Activated T-helper 1 cell treated with anti-CD3 and anti-CD28 coated beads, Interleukin-2, amount 50 U/mL, for 16 hours (primary cell): ENCODE measurements at regions not wholly inside any gene's neighbourhood (a gene's known extent, or its start where the extent isn't known, plus 50 kb on each side); places are given as distances from the start of the nearest gene placed in this dataset.
"Not testable (repeated sequence)": the region's sequence is repeated elsewhere in the genome, so short reads cannot be mapped to it uniquely, and the experiment has no call there.

Experiments used
- DNase-seq, 2 donors: peaks; one replicate each; pipeline ENCODE4 v3.0.0-alpha.2; 2020; ENCODE audit warnings: low read depth in 1 of 2, low spot score in 1 of 2

DNA sequence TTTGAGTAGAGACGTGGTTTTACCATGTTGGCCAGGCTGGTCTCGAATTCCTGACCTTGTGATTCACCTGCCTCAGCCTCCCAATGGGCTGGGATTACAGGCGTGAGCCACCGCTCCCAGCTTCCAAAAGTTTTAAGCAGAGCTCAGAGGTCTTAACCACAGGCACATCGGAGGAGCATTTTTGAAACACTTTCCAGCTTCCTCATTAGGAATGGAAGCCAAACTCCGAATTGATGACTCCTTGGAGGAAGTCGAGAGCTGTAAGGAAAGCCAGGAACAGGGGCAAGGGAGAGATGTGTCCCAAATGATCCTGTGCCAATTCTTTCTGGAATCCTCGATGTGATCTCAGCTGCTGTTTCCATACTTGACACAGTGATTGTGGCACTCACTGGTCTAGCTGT lies 56.2 kb upstream of the CCZ1B start:
- not testable (repeated sequence) for DNase-seq

DNA sequence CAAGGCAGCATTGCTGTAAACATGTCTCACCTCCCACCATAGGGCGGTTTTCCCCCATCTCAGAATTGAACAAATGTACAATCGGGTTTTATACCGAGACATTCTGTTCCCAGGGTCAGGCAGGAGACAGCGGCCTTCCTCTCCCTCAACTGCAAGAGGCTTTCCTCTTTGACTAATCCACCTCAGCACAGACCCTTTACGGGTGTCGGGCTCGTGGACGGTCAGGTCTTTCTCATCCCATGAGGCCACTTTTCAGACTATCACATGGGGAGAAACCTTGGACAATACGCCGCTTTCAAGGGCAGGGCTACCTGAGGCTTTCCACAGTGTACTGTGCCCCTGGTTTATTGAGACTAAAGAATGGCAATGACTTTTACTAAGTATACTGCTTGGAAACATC lies 57.7 kb upstream of the CCZ1B start:
- DNase-seq: not testable (repeated sequence)

DNA sequence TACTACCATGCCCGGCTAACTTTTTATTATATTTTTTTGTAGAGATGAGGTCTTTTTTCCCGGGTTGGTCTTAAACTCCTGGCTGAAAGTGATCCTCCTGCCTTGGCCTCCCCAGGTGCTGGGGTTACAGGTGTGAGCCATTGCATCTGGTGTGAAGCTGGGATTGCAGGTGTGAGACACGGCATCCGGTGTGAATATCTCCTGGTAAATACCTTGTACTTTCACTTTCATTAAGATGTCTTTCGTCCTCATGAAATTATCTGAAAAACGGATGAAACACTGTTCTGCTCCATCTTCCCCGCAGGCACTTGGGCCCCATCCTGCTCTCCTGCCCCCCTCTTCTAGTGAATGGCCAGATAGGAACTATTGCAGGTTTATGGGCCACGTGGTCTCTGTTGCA lies 60.1 kb upstream of the CCZ1B start:
- no peak for DNase-seq

DNA sequence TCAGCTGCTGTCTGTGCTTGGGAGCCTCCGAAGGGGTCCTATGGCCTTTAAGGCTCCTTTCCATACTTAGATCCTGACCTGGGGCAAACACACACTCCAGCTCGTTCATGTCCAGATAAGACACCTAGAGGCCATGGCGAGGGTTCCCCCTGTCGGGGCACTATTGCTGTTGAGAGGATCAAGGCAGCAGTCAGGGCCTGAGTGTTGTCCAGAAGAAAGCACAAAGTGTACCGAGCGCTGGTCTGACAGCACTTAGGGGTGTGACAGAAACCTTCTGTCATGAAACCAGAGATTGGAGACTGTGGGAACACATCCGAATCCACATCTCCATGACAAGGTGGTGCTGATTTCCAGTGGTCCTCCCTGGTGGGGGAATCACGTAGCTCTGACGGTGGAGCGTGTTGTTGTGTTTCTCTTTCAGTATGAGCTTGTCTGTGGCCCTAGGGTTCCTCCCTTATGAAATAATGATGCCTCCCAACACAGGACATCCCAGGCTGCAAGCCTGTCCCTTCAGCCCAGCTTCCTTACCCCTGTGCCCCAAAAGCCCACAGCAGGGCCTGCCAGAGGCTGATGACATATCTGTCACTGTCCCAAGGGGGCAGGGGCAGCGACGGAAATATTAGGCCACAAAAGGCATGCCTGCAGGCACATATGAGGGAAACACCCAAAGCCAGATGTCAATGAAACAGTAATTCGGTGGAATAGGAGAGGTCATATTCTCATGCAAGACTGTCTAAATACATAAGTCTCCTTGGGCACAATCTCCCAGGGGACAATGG lies 62.4 kb upstream of the CCZ1B start:
- DNase-seq: not testable (repeated sequence)

DNA sequence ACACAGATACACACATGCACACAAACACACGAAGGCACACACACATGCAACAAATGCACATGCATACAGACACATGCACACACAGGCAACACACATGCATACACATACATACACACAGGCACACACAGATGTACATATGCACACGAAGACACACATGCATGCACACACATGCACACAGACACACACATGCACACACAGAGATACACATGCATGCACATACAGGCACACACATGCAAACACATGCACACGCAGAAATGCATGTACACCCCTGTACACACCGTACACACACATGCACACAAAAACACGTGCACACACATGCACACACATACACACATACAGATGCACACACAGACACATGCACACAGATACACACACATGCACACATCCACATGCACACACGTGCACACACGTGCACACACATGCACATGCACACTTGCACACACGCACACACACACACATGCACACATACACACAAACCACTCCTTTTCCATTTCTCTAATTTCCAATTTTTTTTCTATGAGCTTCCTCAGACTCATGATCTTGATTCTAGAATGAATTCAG lies 63.3 kb upstream of the CCZ1B start:
- no peak for DNase-seq

DNA sequence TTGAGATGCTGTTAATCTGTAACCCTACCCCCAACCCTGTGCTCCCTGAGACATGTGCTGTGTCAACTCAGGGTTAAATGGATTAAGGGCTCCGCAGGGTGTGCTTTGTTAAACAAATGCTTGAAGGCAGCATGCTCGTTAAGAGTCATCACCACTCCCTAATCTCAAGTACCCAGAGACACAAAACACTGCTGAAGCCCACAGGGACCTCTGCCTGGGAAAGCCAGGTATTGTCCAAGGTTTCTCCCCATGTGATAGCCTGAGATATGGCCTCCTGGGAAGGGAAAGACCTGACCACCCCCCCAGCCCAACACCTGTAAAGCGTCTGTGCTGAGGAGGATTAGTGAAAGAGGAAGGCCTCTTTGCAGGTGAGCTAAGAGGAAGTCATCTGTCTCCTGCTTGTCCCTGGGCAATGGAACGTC lies 76.0 kb upstream of the CCZ1B start:
- not testable (repeated sequence) for DNase-seq

DNA sequence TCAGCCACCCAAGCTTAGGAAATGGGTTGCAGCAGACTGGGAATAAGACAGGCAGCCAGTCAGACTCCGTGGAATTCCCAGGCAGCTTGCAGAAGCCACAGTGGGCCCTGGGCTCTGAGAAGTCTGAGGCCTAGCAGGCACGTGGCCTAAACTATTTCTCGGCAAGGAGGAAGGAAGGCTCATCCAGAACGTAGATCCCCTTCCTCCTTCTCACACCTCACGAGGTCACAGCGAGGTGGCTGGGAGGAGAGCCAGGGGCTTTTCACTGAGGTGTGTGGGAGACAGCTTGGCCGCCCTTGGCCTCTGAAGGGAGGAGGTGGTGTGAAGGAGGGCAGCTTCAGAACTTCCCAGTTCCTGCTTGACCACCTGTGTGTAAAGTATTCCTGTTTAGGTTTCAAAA lies 77.2 kb upstream of the CCZ1B start:
- not testable (repeated sequence) for DNase-seq

DNA sequence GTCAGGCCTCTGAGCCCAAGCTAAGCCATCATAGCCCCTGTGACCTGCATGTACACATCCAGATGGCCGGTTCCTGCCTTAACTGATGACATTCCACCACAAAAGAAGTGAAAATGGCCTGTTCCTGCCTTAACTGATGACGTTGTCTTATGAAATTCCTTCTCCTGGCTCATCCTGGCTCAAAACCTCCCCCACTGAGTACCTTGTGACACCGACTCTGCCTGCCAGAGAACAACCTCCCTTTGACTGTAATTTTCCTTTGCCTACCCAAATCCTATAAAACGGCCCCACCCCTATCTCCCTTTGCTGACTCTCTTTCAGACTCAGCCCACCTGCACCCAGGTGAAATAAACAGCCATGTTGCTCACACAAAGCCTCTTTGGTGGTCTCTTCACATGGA lies 77.7 kb upstream of the CCZ1B start:
- DNase-seq: not testable (repeated sequence)

DNA sequence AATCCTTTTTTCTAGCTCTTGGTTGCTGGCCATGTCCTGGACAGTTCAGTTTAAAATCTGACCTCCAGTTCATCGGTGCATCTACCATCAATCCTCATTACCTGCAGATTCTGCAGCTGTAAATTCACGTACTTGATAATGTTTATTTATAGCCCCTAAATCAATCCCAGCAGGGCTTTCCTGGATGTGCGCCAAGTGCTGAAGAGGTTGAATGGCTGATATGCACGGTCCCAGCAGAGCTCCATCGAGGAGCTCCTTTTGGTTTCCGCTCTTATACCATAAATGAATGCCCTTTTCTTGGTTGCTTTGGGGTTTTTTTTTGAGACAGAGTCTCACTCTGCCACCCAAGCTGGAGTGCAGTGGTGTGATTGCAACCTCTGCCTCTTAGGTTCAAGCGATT lies 91.2 kb upstream of the CCZ1B start:
- no peak for DNase-seq

DNA sequence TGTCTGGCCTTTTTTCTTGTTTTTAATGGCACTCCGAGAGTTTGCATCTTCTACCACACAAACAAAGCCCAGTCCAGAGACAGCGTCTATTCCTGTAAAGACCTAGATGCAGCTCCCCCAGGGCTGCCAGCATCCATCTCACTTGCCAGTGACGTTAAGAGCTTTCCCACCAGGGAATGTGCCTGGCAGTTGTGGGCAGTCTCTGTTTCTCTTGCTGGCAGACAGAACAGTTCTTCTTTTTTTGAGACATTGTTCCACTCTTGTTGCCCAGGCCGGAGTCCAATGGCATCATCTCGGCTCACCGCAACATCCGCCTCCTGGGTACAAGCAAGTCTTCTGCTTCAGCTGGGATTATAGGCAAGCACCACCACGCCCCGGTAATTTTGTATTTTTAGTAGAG lies 93.1 kb upstream of the CCZ1B start:
- DNase-seq: not testable (repeated sequence)

DNA sequence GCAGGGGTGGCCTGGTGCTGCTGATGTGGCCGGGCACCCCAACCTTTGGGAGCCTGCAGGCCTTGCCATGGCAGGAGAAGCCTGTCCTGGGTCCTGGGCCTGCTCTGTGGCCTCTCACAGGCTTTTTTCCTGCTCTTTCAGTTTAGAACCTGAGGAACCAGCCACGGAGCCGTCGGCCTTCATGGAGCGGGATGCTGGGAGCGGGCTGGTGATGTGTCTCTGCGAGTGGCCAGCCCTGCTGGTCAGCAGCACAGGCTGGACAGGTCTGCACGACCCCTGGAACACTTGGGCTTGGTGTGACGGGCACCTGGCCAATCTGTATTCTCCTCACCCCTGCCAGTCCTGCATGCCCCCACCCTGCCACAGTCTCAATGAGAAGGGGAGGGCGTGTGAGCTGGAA lies 98.4 kb upstream of the CCZ1B start:
- not testable (repeated sequence) for DNase-seq

DNA sequence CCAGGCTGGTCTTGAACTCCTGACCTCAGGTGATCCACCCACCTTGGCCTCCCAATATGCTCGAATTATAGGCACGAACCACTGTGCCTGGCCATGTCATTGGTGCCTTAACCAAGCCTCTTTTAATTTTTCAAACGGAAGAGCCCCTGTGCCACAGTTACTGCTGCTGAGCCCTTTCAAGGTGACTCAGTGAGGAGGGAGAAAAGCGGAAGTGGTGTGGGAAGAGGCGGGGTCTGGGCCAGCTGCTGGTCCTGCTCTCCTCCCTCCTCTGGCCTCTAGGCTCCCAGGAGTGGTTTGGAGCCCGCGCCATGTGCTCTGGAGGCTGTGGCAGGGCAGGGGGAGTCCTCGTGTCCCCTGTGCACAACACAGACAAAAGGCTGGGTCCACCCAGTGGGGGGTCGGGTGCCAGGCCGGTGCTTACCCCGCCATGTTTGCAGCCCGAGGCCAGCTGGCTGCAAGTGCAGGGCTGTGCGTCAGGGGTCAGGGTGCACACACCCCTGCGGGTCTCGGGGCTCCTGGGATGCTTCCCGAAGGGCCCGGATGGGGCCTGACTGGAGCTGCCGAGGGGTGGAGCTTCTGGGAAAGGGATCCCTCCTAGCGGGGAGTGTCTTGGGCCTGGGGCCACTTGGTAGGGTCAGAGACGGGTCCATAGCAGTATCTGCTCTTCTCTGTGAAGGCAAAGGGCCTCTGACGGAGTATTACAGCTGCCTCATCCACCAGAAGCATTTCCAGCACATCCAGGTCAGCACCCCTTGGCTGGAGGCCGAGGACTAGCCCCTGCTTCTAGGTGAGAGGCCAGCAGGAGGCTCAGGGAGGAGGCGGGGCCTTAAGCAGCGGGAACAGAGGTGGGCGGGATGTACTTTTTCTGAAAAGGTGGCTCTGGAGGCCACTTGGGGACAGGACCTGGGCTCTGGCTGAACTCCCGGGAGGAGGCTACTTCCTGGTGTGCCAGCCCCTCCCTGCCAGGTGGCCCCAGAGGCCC lies 100.4 kb upstream of the CCZ1B start:
- DNase-seq: not testable (repeated sequence)

DNA sequence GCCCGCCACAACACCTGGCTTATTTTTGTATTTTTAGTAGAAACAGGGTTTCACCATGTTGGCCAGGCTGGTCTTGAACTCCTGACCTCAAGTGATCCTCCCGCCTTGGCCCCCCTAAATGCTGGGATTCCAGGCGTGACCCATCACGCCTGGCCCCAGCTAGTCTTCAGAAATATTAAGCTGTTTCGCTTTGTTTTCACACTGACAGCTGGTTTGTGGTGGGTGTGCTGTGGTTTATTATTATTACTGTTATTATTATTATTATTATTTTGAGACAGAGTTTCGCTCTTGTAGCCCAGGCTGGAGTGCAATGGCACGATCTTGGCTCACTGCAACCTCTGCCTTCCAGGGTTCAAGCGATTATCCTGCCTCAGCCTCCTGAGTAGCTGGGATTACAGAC lies 101.6 kb upstream of the CCZ1B start:
- DNase-seq: not testable (repeated sequence)

DNA sequence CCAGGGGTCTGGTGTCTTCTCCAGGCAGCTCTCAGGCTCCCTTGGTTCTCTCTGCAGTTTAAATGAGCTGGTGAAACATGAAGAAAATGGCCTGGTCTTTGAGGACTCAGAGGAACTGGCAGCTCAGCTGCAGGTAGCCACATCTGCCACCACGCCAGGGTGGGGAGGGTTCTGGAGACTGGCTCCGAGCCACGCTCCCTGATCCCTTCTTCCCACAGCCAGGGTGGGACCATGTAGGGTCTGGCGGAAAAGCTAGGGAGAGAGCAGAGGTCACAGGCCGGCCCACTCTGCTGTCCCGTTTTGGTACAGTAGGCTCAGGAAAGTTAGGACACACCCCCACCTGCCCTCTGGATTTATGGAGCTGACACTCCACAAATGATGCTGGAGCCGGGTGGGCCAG lies 103.5 kb upstream of the CCZ1B start:
- DNase-seq: not testable (repeated sequence)

DNA sequence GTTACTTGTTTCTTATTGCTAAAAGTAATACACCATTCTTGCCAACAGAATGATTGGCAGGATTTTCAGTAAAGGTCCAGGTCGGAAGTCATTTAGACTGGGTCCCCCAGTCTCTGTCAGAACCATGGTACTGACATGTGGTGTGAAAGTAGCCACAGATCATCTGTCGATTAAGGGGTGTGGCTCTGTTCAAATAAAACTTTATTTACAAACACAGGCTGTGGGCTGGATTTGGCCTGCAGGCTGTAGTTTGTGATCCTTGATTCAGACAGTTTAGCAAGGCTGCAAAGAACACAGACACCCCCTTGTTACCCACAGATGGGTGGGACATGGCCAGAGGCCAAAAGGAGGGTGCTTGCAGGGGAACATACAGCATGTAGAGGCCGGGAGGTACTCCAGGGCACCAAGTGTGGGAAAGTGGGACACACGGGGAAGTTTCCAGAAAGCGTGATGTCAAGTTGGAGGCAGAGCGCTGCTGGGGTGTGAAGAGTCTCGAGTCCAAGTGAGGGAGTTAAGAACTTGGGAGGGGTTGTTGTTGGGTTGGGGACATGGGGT lies 104.1 kb upstream of the CCZ1B start:
- DNase-seq: not testable (repeated sequence)

DNA sequence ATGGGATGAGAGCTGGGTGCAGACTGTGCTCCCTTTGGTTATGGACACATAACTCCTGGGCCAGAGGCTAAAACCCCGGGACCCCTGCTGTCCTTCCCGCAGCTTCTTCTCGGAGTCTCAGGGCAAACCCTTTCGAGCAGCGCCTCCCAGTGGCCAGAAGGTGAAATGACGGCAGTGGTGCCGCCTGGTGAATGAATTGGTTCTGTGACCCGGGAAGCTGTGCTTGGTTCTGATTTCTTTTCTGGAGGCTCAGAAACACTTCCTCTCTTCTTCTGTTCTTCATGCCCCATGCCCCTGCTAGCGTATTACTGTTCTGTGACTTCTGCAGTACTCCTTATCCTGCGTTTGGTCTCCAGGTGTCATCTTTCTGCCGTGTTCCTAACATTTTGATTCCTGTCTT lies 104.7 kb upstream of the CCZ1B start:
- not testable (repeated sequence) for DNase-seq

DNA sequence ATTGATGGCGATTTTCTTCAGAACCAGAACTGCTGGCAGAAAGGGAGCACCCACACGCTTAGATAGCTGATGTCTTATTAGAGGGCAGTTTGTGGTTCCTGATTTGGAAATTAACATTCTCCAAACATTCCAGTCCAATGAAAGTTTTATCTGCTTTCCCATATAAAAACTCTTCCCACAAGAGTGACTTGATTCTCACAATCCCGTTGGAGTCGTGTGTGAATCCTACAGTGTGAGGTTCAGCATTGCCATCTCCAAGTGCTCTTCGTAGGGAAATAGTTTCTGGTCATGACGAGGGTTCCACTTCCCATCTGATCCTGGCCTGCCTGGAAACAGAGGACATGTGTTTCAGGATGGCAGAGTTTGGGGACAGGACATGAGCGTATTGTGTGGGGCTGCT lies 105.4 kb upstream of the CCZ1B start:
- DNase-seq: not testable (repeated sequence)

DNA sequence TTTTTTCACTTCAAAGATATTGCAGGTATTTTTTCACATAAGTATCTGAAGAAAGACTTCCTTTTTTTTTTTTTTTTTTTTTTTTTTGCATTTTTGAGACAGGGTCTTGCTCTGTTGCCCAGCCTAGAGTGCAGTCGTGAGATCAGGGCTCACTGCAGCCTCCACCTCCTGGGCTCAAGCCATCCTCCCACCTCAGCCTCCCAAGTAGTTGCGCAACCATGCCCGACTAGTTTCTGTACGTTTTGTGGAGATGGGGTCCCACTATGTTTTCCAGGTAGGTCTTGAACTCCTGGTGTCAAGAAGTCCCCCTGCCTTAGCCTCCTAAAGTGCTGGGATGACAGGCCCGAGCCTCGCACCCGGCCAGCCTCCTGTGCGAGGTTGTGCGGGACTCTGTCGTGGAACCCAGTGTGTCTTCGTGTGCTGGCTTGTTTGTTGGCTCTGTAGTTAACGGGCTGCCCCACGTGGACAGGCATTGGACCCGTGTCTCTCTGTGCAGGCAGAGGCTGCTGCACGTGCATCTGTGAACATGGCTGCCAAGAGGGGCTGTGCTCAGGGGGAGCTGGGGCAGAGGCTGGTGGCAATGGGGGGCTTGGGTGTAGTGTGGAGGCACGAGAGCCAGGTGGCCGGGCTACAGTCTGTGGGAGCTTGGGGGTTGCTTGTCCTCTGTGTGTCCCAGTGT lies 108.0 kb upstream of the CCZ1B start:
- DNase-seq: not testable (repeated sequence)

DNA sequence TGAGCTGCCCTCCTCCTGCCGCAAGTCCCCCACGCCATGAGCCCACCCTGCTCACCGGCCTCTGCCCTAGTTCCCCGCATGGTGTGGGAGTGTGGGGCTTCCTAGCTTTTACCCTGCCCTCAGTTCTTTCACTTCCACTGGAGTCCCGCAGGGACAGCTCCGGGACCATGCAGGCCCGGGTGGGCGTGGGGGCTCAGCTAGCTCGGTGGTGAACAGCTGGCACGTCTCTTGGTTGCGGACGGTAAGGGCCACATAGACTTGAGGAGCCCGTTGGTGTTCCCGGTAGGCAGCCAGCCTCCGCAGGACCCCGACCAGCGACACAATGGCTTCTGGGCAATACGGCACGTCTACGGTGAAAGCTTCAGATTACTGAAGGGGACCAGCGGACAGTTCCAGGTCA lies 108.9 kb upstream of the CCZ1B start:
- DNase-seq: no peak

DNA sequence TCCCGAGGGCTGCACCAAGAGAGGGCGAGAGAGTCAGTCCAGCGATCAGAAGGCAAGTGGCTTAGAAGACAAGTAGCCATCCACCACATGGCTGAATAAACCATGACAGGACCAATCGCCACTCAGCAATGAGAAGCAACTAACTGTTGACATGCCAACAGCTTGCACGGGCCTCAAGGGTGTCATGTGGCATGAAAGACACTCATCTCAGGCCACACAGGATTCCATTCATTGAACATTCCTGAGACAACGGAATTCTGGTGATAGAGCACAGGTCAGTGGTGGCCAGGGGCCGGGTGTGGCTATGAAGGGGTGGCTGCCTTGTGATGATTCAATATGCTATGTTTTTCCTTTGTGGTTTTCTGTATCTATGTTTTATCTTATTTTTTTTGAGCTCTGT lies 110.6 kb upstream of the CCZ1B start:
- DNase-seq: not testable (repeated sequence)

DNA sequence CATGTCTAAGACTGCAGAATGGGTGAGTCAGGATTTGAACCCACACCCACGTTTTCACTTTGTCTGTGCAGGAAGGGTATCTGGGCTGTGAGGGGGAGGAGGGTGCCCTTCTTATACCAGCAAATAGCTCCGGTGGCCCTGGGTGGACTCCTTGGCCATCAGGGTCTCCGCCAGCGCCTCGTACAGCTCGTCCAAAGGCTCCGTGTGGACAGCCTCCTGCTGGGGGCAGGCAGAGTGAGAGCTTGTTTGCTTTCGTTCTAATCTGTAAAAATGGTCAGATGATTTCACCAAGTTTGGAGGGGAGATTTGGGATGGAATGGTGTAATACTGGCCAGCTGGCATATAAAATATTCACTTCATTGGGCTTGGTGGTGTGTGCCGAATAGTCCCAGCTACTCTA lies 111.7 kb upstream of the CCZ1B start:
- not testable (repeated sequence) for DNase-seq
